Suprapubic skin (tissue), 4 donors: ENCODE measurements at regions not wholly inside any gene's neighbourhood (a gene's known extent, or its start where the extent isn't known, plus 50 kb on each side); places are given as distances from the start of the nearest gene placed in this dataset.

Source experiments
- EP300 ChIP-seq: sonication (generic); formaldehyde crosslinking; IDR thresholded peaks from one replicate; pipeline ENCODE4 v1.6.1; 2017; ENCODE audit warnings: antibody characterized with exemption
- POLR2A ChIP-seq, 2 donors: fragments of 450-650 bp; IDR thresholded peaks; one replicate each; pipeline ENCODE4 v1.6.1; 2017; ENCODE audit warnings: antibody characterized with exemption in 2 of 2, mild to moderate bottlenecking in 2 of 2, moderate library complexity in 2 of 2
- POLR2AphosphoS5 ChIP-seq, 3 donors: sonication (generic); formaldehyde crosslinking; IDR thresholded peaks; one replicate each; pipeline ENCODE4 v1.6.1; 2017; ENCODE audit warnings: antibody characterized with exemption in 3 of 3
- TF ChIP-seq, protein P1 (sequence below), 2 donors: fragments of 200-600 bp in 1 of 2; fragments of 450-650 bp in 1 of 2; sonication (generic) in 1 of 2; IDR thresholded peaks; one replicate each; pipeline ENCODE4 v1.5.1; 2016 to 2019; ENCODE audit warnings: antibody characterized with exemption in 2 of 2, mild to moderate bottlenecking in 1 of 2, moderate library complexity in 1 of 2

DNA sequence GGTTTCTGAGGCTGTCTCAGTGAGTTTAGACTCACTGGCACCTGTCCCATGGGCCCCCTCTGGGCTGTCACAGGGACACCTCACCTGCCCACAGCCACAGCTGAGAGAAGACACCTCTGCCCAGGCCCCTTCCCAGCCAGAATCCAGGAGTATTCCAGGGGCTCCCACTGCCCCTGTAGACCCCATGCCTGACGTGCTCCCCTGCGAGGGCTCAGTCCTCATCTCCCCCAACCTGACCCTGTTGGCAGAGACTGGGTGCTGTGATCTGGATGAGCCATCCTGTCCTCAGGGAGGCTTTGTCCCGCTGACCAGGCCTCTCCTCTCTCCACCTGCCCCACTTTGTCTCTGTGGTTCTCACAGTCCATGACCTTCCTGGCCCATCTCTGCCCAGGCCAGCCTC, 89.4 kb downstream of the DHRS2 start:
- TF ChIP-seq, protein P1, sequence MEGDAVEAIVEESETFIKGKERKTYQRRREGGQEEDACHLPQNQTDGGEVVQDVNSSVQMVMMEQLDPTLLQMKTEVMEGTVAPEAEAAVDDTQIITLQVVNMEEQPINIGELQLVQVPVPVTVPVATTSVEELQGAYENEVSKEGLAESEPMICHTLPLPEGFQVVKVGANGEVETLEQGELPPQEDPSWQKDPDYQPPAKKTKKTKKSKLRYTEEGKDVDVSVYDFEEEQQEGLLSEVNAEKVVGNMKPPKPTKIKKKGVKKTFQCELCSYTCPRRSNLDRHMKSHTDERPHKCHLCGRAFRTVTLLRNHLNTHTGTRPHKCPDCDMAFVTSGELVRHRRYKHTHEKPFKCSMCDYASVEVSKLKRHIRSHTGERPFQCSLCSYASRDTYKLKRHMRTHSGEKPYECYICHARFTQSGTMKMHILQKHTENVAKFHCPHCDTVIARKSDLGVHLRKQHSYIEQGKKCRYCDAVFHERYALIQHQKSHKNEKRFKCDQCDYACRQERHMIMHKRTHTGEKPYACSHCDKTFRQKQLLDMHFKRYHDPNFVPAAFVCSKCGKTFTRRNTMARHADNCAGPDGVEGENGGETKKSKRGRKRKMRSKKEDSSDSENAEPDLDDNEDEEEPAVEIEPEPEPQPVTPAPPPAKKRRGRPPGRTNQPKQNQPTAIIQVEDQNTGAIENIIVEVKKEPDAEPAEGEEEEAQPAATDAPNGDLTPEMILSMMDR (IDR thresholded peaks at IDR 0.05): no peak
- TF ChIP-seq POLR2A (IDR thresholded peaks at IDR 0.05) (no peak), EP300 (no peak), POLR2AphosphoS5 (IDR thresholded peaks at IDR 0.05) (no peak)
